HG03025 (cell line): ENCODE measurements at regions not wholly inside any gene's neighbourhood (a gene's known extent, or its start where the extent isn't known, plus 50 kb on each side); places are given as distances from the start of the nearest gene placed in this dataset.

Experiments used
- ATAC-seq: cut with Tn5 transposase; IDR thresholded peaks from one replicate; pipeline ENCODE4 v1.9.1; 2021; ENCODE audit warnings: mild to moderate bottlenecking, moderate library complexity; ENCODE audit not compliant: unreplicated experiment, low FRiP score

GRCh38 chr15:56868170-56868569 lies 50.3 kb upstream of the TCF12 start:
- ATAC-seq = no peak

- no peak for ATAC-seq
Observed at GRCh38 chr15:56866803-56867202, 51.6 kb upstream of the TCF12 start.

- ATAC-seq = no peak
Observed at GRCh38 chr15:56857828-56858227, 60.6 kb upstream of the TCF12 start.

- no peak for ATAC-seq
Observed at GRCh38 chr15:56856934-56857333, 61.5 kb upstream of the TCF12 start.

GRCh38 chr15:56844892-56845291 lies 73.6 kb upstream of the TCF12 start:
- no peak for ATAC-seq

DNA sequence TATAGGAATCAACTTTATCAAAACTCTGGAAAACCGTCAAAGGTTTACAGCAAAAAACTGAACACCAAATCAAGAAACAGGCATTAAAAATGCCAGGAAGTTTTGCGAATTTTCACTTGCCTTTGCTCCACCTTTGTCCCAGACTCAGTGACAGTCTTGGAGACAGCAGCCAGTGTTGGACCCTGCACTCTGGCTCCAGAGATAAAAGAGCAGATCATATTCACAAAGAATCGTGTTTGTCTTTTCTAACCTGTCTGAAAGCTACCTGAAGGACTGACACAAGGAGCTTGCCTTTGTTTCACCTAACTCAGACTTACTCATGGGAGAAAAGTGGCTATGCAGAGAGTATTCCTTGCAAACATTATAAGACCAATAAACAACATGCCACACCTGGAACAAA lies 74.0 kb upstream of the TCF12 start:
- no peak for ATAC-seq

- no peak for ATAC-seq
Observed at GRCh38 chr15:56839641-56840040, 78.8 kb upstream of the TCF12 start.

- ATAC-seq = no peak
Observed at GRCh38 chr15:56839099-56839498, 79.3 kb upstream of the TCF12 start.

DNA sequence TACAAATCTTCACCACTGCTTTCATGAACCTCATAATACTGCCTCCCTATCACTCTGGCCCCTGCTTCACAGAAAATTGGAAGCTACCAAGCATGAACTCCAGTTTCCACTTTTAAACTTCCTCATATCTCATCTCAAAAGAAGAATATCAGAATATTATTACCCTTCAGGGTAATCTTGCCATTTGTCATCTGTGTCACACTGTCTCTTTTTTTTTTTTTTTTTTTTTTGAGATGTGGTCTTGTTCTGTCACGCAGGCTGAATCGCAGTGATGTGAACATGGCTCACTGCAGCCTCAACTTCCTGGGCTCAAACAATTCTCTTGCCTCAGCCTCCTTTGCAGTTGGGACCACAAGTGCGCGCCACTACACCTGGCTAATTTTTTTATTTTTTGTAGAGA lies 80.4 kb upstream of the TCF12 start:
- no peak for ATAC-seq

- ATAC-seq = no peak
Observed at GRCh38 chr15:56837273-56837672, 81.2 kb upstream of the TCF12 start.

GRCh38 chr15:56835718-56836171 lies 82.7 kb upstream of the TCF12 start:
- ATAC-seq = no peak

DNA sequence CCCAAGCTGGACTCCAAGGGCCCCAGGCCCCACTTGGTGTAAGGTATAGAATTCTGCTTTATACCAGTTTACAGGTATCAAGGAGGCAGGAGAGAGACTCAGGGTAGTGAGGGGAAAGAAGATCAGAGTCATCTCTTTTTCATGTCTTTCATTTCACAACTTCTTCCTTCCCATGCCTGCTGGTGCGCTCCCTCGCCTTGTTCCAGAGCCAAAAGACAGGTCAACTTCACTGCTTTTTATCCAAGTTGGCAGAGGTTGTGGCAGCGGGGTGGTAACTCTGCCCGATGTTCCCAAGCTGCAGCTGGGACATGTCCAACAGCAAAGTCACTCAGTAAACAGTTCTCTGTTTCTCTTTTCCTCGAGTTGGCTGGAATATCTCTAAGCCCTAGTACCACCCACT lies 86.3 kb upstream of the TCF12 start:
- ATAC-seq = no peak

DNA sequence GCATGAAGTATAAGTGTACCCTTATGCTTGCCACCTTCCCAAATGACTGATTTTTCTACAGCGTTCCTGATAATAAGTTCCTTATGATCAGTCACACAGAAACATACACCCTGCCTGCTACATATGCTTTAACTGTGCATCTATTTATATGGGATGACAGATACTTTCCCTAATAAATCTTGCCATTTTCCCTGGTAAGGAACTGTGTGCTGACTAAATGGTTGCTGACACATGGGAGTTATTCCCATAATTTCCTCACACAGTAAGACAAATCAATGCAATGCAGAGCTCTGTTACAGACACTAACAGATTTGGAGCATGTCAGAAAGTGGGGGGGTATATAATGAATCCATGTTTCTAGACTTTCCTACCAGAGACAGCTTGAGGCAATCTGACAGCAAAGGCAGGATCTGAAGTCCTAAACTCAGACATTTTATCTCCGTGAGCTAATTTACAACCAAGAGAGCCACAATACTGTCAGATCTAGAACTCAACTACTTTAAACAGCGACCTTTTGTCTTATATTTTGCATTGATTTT lies 86.9 kb upstream of the TCF12 start:
- no peak for ATAC-seq

DNA sequence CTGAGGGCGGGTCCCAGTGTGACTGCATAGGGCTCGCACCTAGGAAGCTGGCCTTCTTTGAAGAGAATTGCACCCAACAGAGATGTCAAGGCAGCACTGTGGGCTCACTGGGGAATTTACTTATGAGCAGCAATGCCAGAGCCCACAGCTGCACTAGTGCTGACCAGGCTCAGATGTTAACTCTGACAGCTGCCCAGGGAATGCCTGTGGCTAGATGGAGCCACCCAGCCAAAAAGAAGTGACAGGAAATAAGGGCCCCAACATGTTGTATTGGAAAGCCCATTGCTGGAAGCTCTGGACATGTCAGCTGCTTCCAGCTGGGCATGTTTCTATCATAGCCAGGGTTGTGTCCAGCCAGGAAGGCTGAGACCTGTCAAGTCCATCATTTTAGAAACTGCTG lies 90.9 kb upstream of the ZNF280D start:
- ATAC-seq = no peak

DNA sequence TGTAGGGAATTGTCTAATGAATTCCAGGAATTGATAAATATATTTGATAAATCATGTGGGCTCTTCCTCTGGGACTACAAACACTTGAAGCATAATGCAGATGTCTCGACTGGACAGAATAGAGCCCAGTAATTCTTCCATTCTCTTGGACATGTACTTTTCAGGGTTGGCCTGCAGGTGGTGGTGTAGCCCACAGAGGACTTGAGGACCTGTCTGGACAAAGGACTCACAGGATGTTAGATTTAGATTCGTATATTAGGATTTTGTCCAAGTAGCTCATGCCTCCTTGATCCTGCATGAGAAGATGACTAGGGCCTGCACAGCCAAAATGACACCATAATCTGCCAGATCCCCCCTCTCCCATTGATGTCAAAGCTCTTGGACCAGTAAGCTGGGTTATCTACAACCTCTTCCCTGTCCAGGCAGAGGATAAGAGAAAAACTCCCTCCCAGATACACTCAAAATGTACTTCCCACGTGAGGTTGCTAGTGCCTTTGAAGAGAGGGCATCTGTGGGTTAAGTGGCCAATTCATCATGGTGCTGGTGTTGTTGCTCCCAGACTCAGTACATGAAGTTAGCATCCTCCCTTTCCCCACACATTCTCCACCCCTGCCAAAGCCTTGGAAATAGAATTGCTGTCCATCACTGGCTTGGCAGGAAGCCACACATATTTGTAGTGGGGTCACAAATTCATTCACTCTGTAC lies 88.6 kb upstream of the ZNF280D start:
- ATAC-seq = no peak

GRCh38 chr15:56820333-56820732 lies 87.0 kb upstream of the ZNF280D start:
- ATAC-seq = no peak

GRCh38 chr15:56817321-56818080 lies 84.2 kb upstream of the ZNF280D start:
- no peak for ATAC-seq

GRCh38 chr15:56816781-56817180 lies 83.5 kb upstream of the ZNF280D start:
- ATAC-seq = no peak

GRCh38 chr15:56815247-56815646 lies 81.9 kb upstream of the ZNF280D start:
- no peak for ATAC-seq

DNA sequence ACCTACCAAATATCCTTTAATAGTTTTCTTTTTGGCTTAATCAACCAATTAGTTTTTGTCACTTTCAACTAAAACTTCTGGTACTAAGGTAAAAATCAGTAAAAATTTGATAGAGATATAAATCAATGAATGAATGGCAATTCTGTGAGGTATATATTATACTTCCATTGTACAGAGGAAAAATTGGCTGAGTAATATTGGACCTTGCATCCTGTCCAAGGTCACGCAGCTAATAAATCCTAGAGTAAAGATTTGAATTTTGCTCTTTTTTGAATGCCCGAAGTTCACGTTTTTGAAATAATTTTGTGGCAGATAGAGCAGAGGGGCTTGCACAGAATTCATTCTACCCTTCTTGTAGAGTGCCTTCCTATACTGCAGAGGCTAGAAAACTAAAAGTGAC lies 81.1 kb upstream of the ZNF280D start:
- ATAC-seq = no peak

- no peak for ATAC-seq
Observed at GRCh38 chr15:56813995-56814394, 80.7 kb upstream of the ZNF280D start.

- no peak for ATAC-seq
Observed at GRCh38 chr15:56812961-56813360, 79.7 kb upstream of the ZNF280D start.
